HG03103 (cell line): ENCODE measurements at regions not wholly inside any gene's neighbourhood (a gene's known extent, or its start where the extent isn't known, plus 50 kb on each side); places are given as distances from the start of the nearest gene placed in this dataset.
"Not testable (repeated sequence)": the region's sequence is repeated elsewhere in the genome, so short reads cannot be mapped to it uniquely, and the experiment has no call there.

ENCODE experiments used
- ATAC-seq: cut with Tn5 transposase; IDR thresholded peaks from one replicate; pipeline ENCODE4 v1.9.1; 2021; ENCODE audit warnings: low read depth; ENCODE audit not compliant: unreplicated experiment

GRCh38 chr4:140219567-140219966 lies 65.6 kb upstream of the MAML3 start:
- ATAC-seq = no peak

- not testable (repeated sequence) for ATAC-seq
Observed at GRCh38 chr4:140219070-140219469, 65.1 kb upstream of the MAML3 start.

- ATAC-seq = no peak
Observed at GRCh38 chr4:140213749-140214148, 59.8 kb upstream of the MAML3 start.

- ATAC-seq = no peak
Observed at GRCh38 chr4:140213116-140213515, 59.1 kb upstream of the MAML3 start.

GRCh38 chr4:140212646-140213045 lies 58.7 kb upstream of the MAML3 start:
- no peak for ATAC-seq

- no peak for ATAC-seq
Observed at GRCh38 chr4:140212194-140212593, 58.2 kb upstream of the MAML3 start.

GRCh38 chr4:140211693-140212092 lies 57.7 kb upstream of the MAML3 start:
- no peak for ATAC-seq

- no peak for ATAC-seq
Observed at GRCh38 chr4:140211161-140211560, 57.2 kb upstream of the MAML3 start.

- no peak for ATAC-seq
Observed at GRCh38 chr4:140208921-140209320, 54.9 kb upstream of the MAML3 start.
